IMR-90 (cell line): ENCODE measurements at regions not wholly inside any gene's neighbourhood (a gene's known extent, or its start where the extent isn't known, plus 50 kb on each side); places are given as distances from the start of the nearest gene placed in this dataset.

Experiments used
- ATAC-seq: fragments of 200-7000 bp; cut with Tn5 transposase; 2 replicates; pipeline ENCODE4 v1.9.1; 2020; ENCODE audit warnings: low read depth, mild to moderate bottlenecking, moderate library complexity
- BruUV-seq: library from RNA; stranded (reverse); fragments of 400-500 nt; replicated peaks from 2 replicates; lab custom pipeline; 2021; lab: Mats Ljungman, UMichigan
- CTCF ChIA-PET: fragments of 300-600 bp; formaldehyde crosslinking; extraction: SDS; loops from one replicate; lab custom pipeline; 2021; ENCODE audit warnings: antibody characterized with exemption; lab: Yijun Ruan, JAX
- POLR2A ChIA-PET: fragments of 300-600 bp; sonication (Branson Sonifier 250); formaldehyde crosslinking; loops from one replicate; lab custom pipeline; 2022; ENCODE audit warnings: antibody characterized with exemption; ENCODE audit not compliant: unreplicated experiment; lab: Charles Lee
- DNase-seq: peaks from one replicate; pipeline ENCODE4 v3.0.0; 2013
- H2AFZ ChIP-seq: replicated peaks from 2 replicates; pipeline ENCODE3; 2013; ENCODE audit warnings: low read length, mild to moderate bottlenecking; ENCODE audit not compliant: poor library complexity
- H2AK5ac ChIP-seq: 2 replicates; pipeline ENCODE4 v1.6.1; 2013; ENCODE audit warnings: low read depth, low read length, inconsistent platforms
- H2AK9ac ChIP-seq: replicated peaks from 2 replicates; pipeline ENCODE3; 2013; ENCODE audit warnings: mild to moderate bottlenecking, low read depth, low read length, moderate library complexity; ENCODE audit not compliant: poor library complexity
- H2BK120ac ChIP-seq: 2 replicates; pipeline ENCODE4 v1.6.1; 2013; ENCODE audit warnings: low read depth, low read length, inconsistent platforms
- H2BK15ac ChIP-seq: 3 replicates; pipeline ENCODE4 v1.6.1; 2013; ENCODE audit warnings: low read depth, low read length, inconsistent platforms
- H2BK20ac ChIP-seq: 2 replicates; pipeline ENCODE4 v1.6.1; 2013; ENCODE audit warnings: low read depth, mild to moderate bottlenecking, inconsistent platforms, low read length, moderate library complexity
- H2BK5ac ChIP-seq: 2 replicates; pipeline ENCODE4 v1.6.1; 2013; ENCODE audit warnings: mild to moderate bottlenecking, low read depth, low read length, inconsistent platforms; ENCODE audit not compliant: poor library complexity, severe bottlenecking
- H3K14ac ChIP-seq: replicated peaks from 2 replicates; pipeline ENCODE4 v1.6.1; 2013; ENCODE audit warnings: low read depth, low read length, inconsistent platforms
- H3K18ac ChIP-seq: 2 replicates; pipeline ENCODE4 v1.6.1; 2013; ENCODE audit warnings: low read depth, low read length, control low read depth
- H3K23ac ChIP-seq: 2 replicates; pipeline ENCODE4 v1.6.1; 2013; ENCODE audit warnings: low read depth, low read length, inconsistent platforms
- H3K27ac ChIP-seq: 2 replicates; pipeline ENCODE4 v1.5.1; 2013; ENCODE audit warnings: mild to moderate bottlenecking, control low read depth, low read length; ENCODE audit not compliant: insufficient read depth
- H3K27me3 ChIP-seq: 2 replicates; pipeline ENCODE4 v1.6.1; 2013; ENCODE audit warnings: low read length; ENCODE audit not compliant: control insufficient read depth, insufficient read depth
- H3K36me3 ChIP-seq: 2 replicates; pipeline ENCODE4 v1.6.1; 2013; ENCODE audit warnings: low read length, mixed read lengths; ENCODE audit not compliant: control insufficient read depth, insufficient read depth
- H3K4ac ChIP-seq: 2 replicates; pipeline ENCODE4 v1.6.1; 2013; ENCODE audit warnings: low read depth, low read length, inconsistent platforms
- H3K4me1 ChIP-seq: 2 replicates; pipeline ENCODE4 v1.6.1; 2013; ENCODE audit warnings: low read length, mixed read lengths; ENCODE audit not compliant: control insufficient read depth, insufficient read depth
- H3K4me2 ChIP-seq: 2 replicates; pipeline ENCODE4 v1.6.1; 2013; ENCODE audit warnings: low read depth, mild to moderate bottlenecking, control low read depth, low read length, moderate library complexity
- H3K4me3 ChIP-seq: 2 replicates; pipeline ENCODE4 v1.5.1; 2013; ENCODE audit warnings: low read depth, mild to moderate bottlenecking, control low read depth, low read length, moderate library complexity; ENCODE audit not compliant: insufficient read depth
- H3K56ac ChIP-seq: 2 replicates; pipeline ENCODE4 v1.6.1; 2013; ENCODE audit warnings: low read length, inconsistent platforms; ENCODE audit not compliant: insufficient read depth; ENCODE audit errors: extremely low read depth
- H3K79me1 ChIP-seq, 2 experiments: 2 replicates each; pipeline ENCODE4 v1.6.1; 2013; ENCODE audit warnings: low read length in 2 of 2, inconsistent platforms in 1 of 2, low read depth in 1 of 2
- H3K9ac ChIP-seq: 2 replicates; pipeline ENCODE4 v1.6.1; 2013; ENCODE audit warnings: low read depth, low read length, control low read depth
- H3K9me1 ChIP-seq: 2 replicates; pipeline ENCODE4 v1.6.1; 2013; ENCODE audit warnings: low read length, inconsistent platforms; ENCODE audit not compliant: insufficient read depth
- H3K9me3 ChIP-seq: 2 replicates; pipeline ENCODE4 v1.6.1; 2013; ENCODE audit warnings: low read length; ENCODE audit not compliant: control insufficient read depth, insufficient read depth
- H4K20me1 ChIP-seq: 2 replicates; pipeline ENCODE4 v1.6.1; 2013; ENCODE audit warnings: low read length, inconsistent platforms; ENCODE audit not compliant: insufficient read depth
- H4K5ac ChIP-seq: 2 replicates; pipeline ENCODE4 v1.6.1; 2013; ENCODE audit warnings: mild to moderate bottlenecking, low read depth, low read length, control low read depth
- H4K8ac ChIP-seq, 2 experiments: 2 replicates each; pipeline ENCODE4 v1.6.1; 2013; ENCODE audit warnings: low read depth in 2 of 2, low read length in 2 of 2, control low read depth in 1 of 2, inconsistent platforms in 1 of 2
- H4K91ac ChIP-seq: 2 replicates; pipeline ENCODE4 v1.6.1; 2013; ENCODE audit warnings: low read depth, low read length, inconsistent platforms; ENCODE audit not compliant: insufficient read depth
- RCOR1 ChIP-seq: IDR thresholded peaks from 2 replicates; pipeline ENCODE4 v1.6.1; 2012; ENCODE audit warnings: mild to moderate bottlenecking, low read length, improper control_type of control experiment; ENCODE audit not compliant: insufficient replicate concordance
- WGBS, 2 experiments: methylation state at CpG; one replicate each; pipeline versions ENCODE4 v1.1.5 to v1.1.7; 2013; ENCODE audit warnings: missing lambda C conversion rate in 2 of 2; ENCODE audit not compliant: insufficient read length in 1 of 2; ENCODE audit errors: extremely low coverage in 2 of 2; 5-methylcytosine and 5-hydroxymethylcytosine counted together
- dilution Hi-C: fragments of 300-500 bp; cut with HindIII; formaldehyde crosslinking; loops from one replicate; pipeline ENCODE4 v1.14.3; 2018; ENCODE audit warnings: low sequenced_read_pairs; ENCODE audit not compliant: unreplicated experiment
- in situ Hi-C: fragments of 300-500 bp; cut with MboI; formaldehyde crosslinking; loops from 3 replicates; pipeline ENCODE4 v1.14.3; 2019; ENCODE audit warnings: low sequenced_read_pairs, inconsistent platforms, mixed read lengths
- intact Hi-C: fragments of 100-400 bp; cut with micrococcal nuclease; formaldehyde crosslinking; loops from 2 replicates; pipeline ENCODE4 v1.10.0; 2022

DNA sequence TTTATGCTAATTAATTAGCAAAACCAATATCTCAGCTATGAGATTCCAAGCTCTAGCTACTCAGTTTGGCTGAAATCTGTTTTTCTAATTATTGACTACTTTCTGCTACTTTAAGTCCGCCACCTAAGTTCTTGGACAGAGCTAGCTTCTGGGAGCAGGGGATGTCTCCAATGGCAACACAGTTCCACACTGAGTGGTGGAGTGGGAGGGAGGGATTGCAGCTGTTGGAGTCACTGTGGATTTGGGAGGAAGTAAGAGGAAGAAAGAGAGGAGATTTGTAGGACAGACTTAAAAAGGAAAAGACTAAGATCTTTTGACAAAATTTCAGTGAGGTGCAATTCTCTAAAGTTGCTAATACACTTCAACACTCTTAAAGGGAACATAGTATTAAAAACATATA, 450.8 kb downstream of the NFIB start:
- Histone ChIP-seq H2AK5ac (no peak overlapping the region), H3K14ac (no peak overlapping the region), H2BK120ac (no peak overlapping the region), H4K8ac (no peak overlapping the region), H4K91ac (no peak overlapping the region), H3K27me3 (no peaks in the 10 kb centered on the region), H4K20me1 (no peaks in the 10 kb centered on the region), H2BK15ac (no peak overlapping the region), H4K5ac (no peak overlapping the region), H3K4me2 (no peak overlapping the region), H3K18ac (no peak overlapping the region), H2AFZ (no peak overlapping the region), H2AK9ac (no peak overlapping the region), H2BK5ac (no peak overlapping the region), H3K9ac (no peak overlapping the region), H3K36me3 (no peaks in the 10 kb centered on the region), H3K56ac (no peak overlapping the region), H3K27ac (no peak overlapping the region), H3K4me3 (no peak overlapping the region), H3K79me1 (no peaks in the 10 kb centered on the region), H3K4ac (no peak overlapping the region), H2BK20ac (no peak overlapping the region), H3K9me3 (no peaks in the 10 kb centered on the region), H3K9me1 (no peaks in the 10 kb centered on the region), H3K4me1 (no peaks in the 10 kb centered on the region), H3K23ac (no peak overlapping the region)
- no TSS peak for BruUV-seq
- dilution Hi-C loops (no loop called here), in situ Hi-C loops (no loop called here), intact Hi-C loops (no loop called here)
- no CpG with 5 or more reads among the region's 1 CpG for WGBS, 2 experiments
- TF ChIP-seq RCOR1, result no peak
- CTCF ChIA-PET, result interaction anchor here (0.6 kb wide), 1 partner anchor 10 kb away, joined by 3 read pairs; no protein-coding TSS in a partner anchor
- no peak for ATAC-seq
- DNase-seq, result peak; percentile 7
- POLR2A ChIA-PET, result no interaction called here
